ENCODE measurements at regions not wholly inside any gene's neighbourhood (a gene's known extent, or its start where the extent isn't known, plus 50 kb on each side); places are given as distances from the start of the nearest gene placed in this dataset.

- FAIRE-seq, result no peak
Observed at GRCh38 chr11:15630896-15631295, 516.2 kb downstream of the INSC start.

GRCh38 chr11:15635521-15635920, 520.8 kb downstream of the INSC start:
- H3K4me3 ChIP-seq (ENCODE audit: low read length in 3 of 3), result no peak overlapping the region
- no peak overlapping the region for H3K9ac ChIP-seq (ENCODE audit: low read length in 3 of 3)
- no peaks in the 10 kb centered on the region for H3K27me3 ChIP-seq (ENCODE audit: control insufficient read depth, insufficient read depth, low read length)
- H3K9me3 ChIP-seq (ENCODE audit: control insufficient read depth in 2 of 3, insufficient read depth in 1 of 3, low read length in 3 of 3), result peaks cover 0 to 8% (median 0%) of the 10 kb centered on the region in 3 donors
- TF ChIP-seq CTCF (IDR thresholded peaks at IDR 0.05; ENCODE audit: borderline replicate concordance, extremely low read depth, insufficient read depth), result no peak
- H3K4me1 ChIP-seq (ENCODE audit: control insufficient read depth in 2 of 3, insufficient read depth in 2 of 3, low read depth in 1 of 3, low read length in 3 of 3), result peaks cover 0 to 2% (median 0%) of the 10 kb centered on the region in 3 donors
- intact Hi-C loops (cut with DNase I), result no loop called here
- H3K27ac ChIP-seq (ENCODE audit: low read depth in 2 of 2, low read length in 2 of 2), result no peak overlapping the region
- peak in 1 of 5 donors; percentile 24 for DNase-seq
- no peak for FAIRE-seq
- no peaks in the 10 kb centered on the region for H3K36me3 ChIP-seq (ENCODE audit: control insufficient read depth in 2 of 3, insufficient read depth in 3 of 3, low read length in 3 of 3)

More at GRCh38 chr11:15630896-15631295, 516.2 kb downstream of the INSC start:
- H3K27ac ChIP-seq (ENCODE audit: low read depth in 2 of 2, low read length in 2 of 2), result no peak overlapping the region
- intact Hi-C loops (cut with DNase I), result no loop called here
- no peaks in the 10 kb centered on the region for H3K9me3 ChIP-seq (ENCODE audit: control insufficient read depth in 2 of 3, insufficient read depth in 1 of 3, low read length in 3 of 3)
- H3K36me3 ChIP-seq (ENCODE audit: control insufficient read depth in 2 of 3, insufficient read depth in 3 of 3, low read length in 3 of 3), result no peaks in the 10 kb centered on the region
- no peak for DNase-seq
- no peaks in the 10 kb centered on the region for H3K27me3 ChIP-seq (ENCODE audit: control insufficient read depth, insufficient read depth, low read length)
- no peak overlapping the region for H3K4me3 ChIP-seq (ENCODE audit: low read length in 3 of 3)
- no peak for TF ChIP-seq CTCF (IDR thresholded peaks at IDR 0.05; ENCODE audit: borderline replicate concordance, extremely low read depth, insufficient read depth)
- H3K9ac ChIP-seq (ENCODE audit: low read length in 3 of 3), result no peak overlapping the region
- peaks cover 0 to 2% (median 0%) of the 10 kb centered on the region in 3 donors for H3K4me1 ChIP-seq (ENCODE audit: control insufficient read depth in 2 of 3, insufficient read depth in 2 of 3, low read depth in 1 of 3, low read length in 3 of 3)

GRCh38 chr11:15636521-15637089, 521.9 kb downstream of the INSC start:
- Histone ChIP-seq H3K9ac (ENCODE audit: low read length in 3 of 3) (no peak overlapping the region), H3K9me3 (ENCODE audit: control insufficient read depth in 2 of 3, insufficient read depth in 1 of 3, low read length in 3 of 3) (peaks cover 0 to 8% (median 0%) of the 10 kb centered on the region in 3 donors), H3K27me3 (ENCODE audit: control insufficient read depth, insufficient read depth, low read length) (no peaks in the 10 kb centered on the region), H3K27ac (ENCODE audit: low read depth in 2 of 2, low read length in 2 of 2) (no peak overlapping the region), H3K4me1 (ENCODE audit: control insufficient read depth in 2 of 3, insufficient read depth in 2 of 3, low read depth in 1 of 3, low read length in 3 of 3) (peaks cover 0 to 4% (median 0%) of the 10 kb centered on the region in 3 donors), H3K36me3 (ENCODE audit: control insufficient read depth in 2 of 3, insufficient read depth in 3 of 3, low read length in 3 of 3) (no peaks in the 10 kb centered on the region), H3K4me3 (ENCODE audit: low read length in 3 of 3) (no peak overlapping the region)
- FAIRE-seq (no peak), DNase-seq (no peak)
- intact Hi-C loops (cut with DNase I), result no loop called here
- no peak for TF ChIP-seq CTCF (IDR thresholded peaks at IDR 0.05; ENCODE audit: borderline replicate concordance, extremely low read depth, insufficient read depth)

- intact Hi-C loops (cut with DNase I), result no loop called here
- Histone ChIP-seq H3K9ac (ENCODE audit: low read length in 3 of 3) (no peak overlapping the region), H3K36me3 (ENCODE audit: control insufficient read depth in 2 of 3, insufficient read depth in 3 of 3, low read length in 3 of 3) (no peaks in the 10 kb centered on the region), H3K4me3 (ENCODE audit: low read length in 3 of 3) (no peak overlapping the region), H3K9me3 (ENCODE audit: control insufficient read depth in 2 of 3, insufficient read depth in 1 of 3, low read length in 3 of 3) (peaks cover 0 to 8% (median 0%) of the 10 kb centered on the region in 3 donors), H3K27ac (ENCODE audit: low read depth in 2 of 2, low read length in 2 of 2) (no peak overlapping the region), H3K27me3 (ENCODE audit: control insufficient read depth, insufficient read depth, low read length) (no peaks in the 10 kb centered on the region), H3K4me1 (ENCODE audit: control insufficient read depth in 2 of 3, insufficient read depth in 2 of 3, low read depth in 1 of 3, low read length in 3 of 3) (peaks cover 0 to 4% (median 0%) of the 10 kb centered on the region in 3 donors)
- FAIRE-seq, result no peak
- TF ChIP-seq CTCF (IDR thresholded peaks at IDR 0.05; ENCODE audit: borderline replicate concordance, extremely low read depth, insufficient read depth), result no peak
- DNase-seq, result no peak
Observed at GRCh38 chr11:15638386-15638787, 523.7 kb downstream of the INSC start.
